ENCODE measurements at regions not wholly inside any gene's neighbourhood (a gene's known extent, or its start where the extent isn't known, plus 50 kb on each side); places are given as distances from the start of the nearest gene placed in this dataset.

GRCh38 chr4:171101845-171102244, 711.4 kb upstream of the GALNTL6 start (continued):
- TF ChIP-seq, protein P1, sequence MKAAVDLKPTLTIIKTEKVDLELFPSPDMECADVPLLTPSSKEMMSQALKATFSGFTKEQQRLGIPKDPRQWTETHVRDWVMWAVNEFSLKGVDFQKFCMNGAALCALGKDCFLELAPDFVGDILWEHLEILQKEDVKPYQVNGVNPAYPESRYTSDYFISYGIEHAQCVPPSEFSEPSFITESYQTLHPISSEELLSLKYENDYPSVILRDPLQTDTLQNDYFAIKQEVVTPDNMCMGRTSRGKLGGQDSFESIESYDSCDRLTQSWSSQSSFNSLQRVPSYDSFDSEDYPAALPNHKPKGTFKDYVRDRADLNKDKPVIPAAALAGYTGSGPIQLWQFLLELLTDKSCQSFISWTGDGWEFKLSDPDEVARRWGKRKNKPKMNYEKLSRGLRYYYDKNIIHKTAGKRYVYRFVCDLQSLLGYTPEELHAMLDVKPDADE (IDR thresholded peaks at IDR 0.05) = no peak
- TF ChIP-seq, protein P2, sequence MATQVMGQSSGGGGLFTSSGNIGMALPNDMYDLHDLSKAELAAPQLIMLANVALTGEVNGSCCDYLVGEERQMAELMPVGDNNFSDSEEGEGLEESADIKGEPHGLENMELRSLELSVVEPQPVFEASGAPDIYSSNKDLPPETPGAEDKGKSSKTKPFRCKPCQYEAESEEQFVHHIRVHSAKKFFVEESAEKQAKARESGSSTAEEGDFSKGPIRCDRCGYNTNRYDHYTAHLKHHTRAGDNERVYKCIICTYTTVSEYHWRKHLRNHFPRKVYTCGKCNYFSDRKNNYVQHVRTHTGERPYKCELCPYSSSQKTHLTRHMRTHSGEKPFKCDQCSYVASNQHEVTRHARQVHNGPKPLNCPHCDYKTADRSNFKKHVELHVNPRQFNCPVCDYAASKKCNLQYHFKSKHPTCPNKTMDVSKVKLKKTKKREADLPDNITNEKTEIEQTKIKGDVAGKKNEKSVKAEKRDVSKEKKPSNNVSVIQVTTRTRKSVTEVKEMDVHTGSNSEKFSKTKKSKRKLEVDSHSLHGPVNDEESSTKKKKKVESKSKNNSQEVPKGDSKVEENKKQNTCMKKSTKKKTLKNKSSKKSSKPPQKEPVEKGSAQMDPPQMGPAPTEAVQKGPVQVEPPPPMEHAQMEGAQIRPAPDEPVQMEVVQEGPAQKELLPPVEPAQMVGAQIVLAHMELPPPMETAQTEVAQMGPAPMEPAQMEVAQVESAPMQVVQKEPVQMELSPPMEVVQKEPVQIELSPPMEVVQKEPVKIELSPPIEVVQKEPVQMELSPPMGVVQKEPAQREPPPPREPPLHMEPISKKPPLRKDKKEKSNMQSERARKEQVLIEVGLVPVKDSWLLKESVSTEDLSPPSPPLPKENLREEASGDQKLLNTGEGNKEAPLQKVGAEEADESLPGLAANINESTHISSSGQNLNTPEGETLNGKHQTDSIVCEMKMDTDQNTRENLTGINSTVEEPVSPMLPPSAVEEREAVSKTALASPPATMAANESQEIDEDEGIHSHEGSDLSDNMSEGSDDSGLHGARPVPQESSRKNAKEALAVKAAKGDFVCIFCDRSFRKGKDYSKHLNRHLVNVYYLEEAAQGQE (IDR thresholded peaks at IDR 0.05; ENCODE audit: unreplicated experiment) = no peak
- TF ChIP-seq ZNF114 (CRISPR knock-in tag; IDR thresholded peaks at IDR 0.05) (no peak), STAT1 (IDR thresholded peaks at IDR 0.05; ENCODE audit: unreplicated experiment) (no peak), EZH2 (IDR thresholded peaks at IDR 0.05; ENCODE audit: low read depth, unreplicated experiment) (no peak)

- no peak overlapping the region for H3K4me3 ChIP-seq
- H3K4me1 Mint-ChIP-seq = no peaks in the 10 kb centered on the region
- H3K36me3 Mint-ChIP-seq (ENCODE audit: low read depth) = peaks cover 3% of the 10 kb centered on the region; the same call in 2 of the 3 replicates
- H2AFZ ChIP-seq = no peak overlapping the region
- H3K79me2 ChIP-seq (replicated peaks; ENCODE audit: insufficient read depth) = no peaks in the 10 kb centered on the region
- peaks cover 4% of the 10 kb centered on the region; the same call in 1 of the 2 replicates for H3K36me3 ChIP-seq (ENCODE audit: insufficient read depth)
- no peak overlapping the region for H3K27ac Mint-ChIP-seq
- H3K27me3 ChIP-seq (ENCODE audit: insufficient read depth) = no peaks in the 10 kb centered on the region
- no peaks in the 10 kb centered on the region for H4K20me1 ChIP-seq (replicated peaks; ENCODE audit: insufficient read depth)
- no peaks in the 10 kb centered on the region for H3K27me3 Mint-ChIP-seq (ENCODE audit: insufficient read depth, low read depth, poor library complexity)
- ATAC-seq = no peak
- H3K4me1 ChIP-seq (ENCODE audit: insufficient read depth) = no peaks in the 10 kb centered on the region
- no peak overlapping the region for H3K4me3 Mint-ChIP-seq
- H3K9me3 Mint-ChIP-seq = peaks cover 13% of the 10 kb centered on the region
- H3K27ac ChIP-seq (ENCODE audit: low read depth) = no peak overlapping the region
- no peak overlapping the region for H3K4me2 ChIP-seq
- no peak for DNase-seq (ENCODE audit: low spot score)
- no peaks in the 10 kb centered on the region for H3F3A ChIP-seq (replicated peaks; ENCODE audit: low read depth)
- peaks cover 6% of the 10 kb centered on the region for H3K9me2 ChIP-seq (ENCODE audit: insufficient read depth)
- TF ChIP-seq EZH2 (IDR thresholded peaks at IDR 0.05; ENCODE audit: low read depth, unreplicated experiment) = no peak
- no peak for TF ChIP-seq NANOG (IDR thresholded peaks at IDR 0.05; ENCODE audit: borderline replicate concordance)
- no peak for TF ChIP-seq EZH2phosphoT487 (IDR thresholded peaks at IDR 0.05; ENCODE audit: unreplicated experiment)
- TF ChIP-seq, protein P1 (IDR thresholded peaks at IDR 0.05) = no peak
- no peak for TF ChIP-seq ZNF114 (CRISPR knock-in tag; IDR thresholded peaks at IDR 0.05)
- TF ChIP-seq POLR2AphosphoS5 (IDR thresholded peaks at IDR 0.05; ENCODE audit: low read depth) = no peak
- no peak for TF ChIP-seq ZNF462 (CRISPR knock-in tag; IDR thresholded peaks at IDR 0.05)
- TF ChIP-seq, protein P2 (IDR thresholded peaks at IDR 0.05; ENCODE audit: unreplicated experiment) = no peak
Measured at GRCh38 chr4:171087089-171087488, 726.1 kb upstream of the GALNTL6 start.

Data from GM23338 (cell line).